ENCODE measurements at regions not wholly inside any gene's neighbourhood (a gene's known extent, or its start where the extent isn't known, plus 50 kb on each side); places are given as distances from the start of the nearest gene placed in this dataset.

DNA sequence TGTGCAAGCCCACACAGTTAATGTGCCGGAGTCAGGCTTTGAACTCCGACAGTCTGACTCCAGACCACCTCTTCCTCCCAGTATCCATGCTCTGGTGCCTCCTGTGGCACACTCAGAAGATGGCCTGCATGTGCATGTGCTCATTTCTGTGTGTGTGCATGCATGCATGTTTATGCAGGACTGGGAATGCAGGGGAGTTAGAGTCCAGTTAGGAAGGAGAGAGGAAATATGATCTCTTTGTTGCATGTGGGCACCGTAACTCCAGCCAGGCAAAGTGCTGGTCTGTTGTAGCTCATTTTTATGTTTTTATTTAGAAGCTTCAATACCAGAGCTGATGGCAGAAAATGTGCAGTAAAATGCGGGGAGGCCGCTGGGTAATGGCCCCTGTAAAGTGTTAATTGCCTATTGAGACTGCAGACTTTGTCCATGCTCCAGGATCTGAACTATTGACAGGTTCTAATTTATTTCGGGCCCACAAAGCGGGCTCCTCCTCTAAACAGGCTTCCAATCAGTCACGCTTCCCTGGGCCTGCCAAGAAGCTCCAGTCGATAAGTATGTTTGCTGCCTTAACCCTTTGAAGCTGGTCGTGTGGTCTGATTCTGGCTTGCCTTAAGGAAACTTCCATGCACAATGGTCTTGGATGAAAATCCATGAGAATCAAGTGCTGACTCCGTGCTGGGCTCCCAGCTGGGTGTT lies 248.3 kb downstream of the DHX35 start:
- H3K4me1 ChIP-seq = peaks cover 8% of the 10 kb centered on the region
- WGBS, 2 donors = 49 to 53% methylated on average over 11 of the region's 11 CpGs
- no peak overlapping the region for H3K4me3 ChIP-seq
- no peaks in the 10 kb centered on the region for H3K36me3 ChIP-seq (replicated peaks in 1 of 2; ENCODE audit: insufficient read depth in 1 of 2, low read depth in 2 of 2)
- intact Hi-C loops (cut with DNase I) = no loop called here
- ATAC-seq (no peak), DNase-seq (no peak)
- H3K27me3 ChIP-seq = no peaks in the 10 kb centered on the region
- no peak overlapping the region for H3K27ac ChIP-seq
- TF ChIP-seq, protein P1, sequence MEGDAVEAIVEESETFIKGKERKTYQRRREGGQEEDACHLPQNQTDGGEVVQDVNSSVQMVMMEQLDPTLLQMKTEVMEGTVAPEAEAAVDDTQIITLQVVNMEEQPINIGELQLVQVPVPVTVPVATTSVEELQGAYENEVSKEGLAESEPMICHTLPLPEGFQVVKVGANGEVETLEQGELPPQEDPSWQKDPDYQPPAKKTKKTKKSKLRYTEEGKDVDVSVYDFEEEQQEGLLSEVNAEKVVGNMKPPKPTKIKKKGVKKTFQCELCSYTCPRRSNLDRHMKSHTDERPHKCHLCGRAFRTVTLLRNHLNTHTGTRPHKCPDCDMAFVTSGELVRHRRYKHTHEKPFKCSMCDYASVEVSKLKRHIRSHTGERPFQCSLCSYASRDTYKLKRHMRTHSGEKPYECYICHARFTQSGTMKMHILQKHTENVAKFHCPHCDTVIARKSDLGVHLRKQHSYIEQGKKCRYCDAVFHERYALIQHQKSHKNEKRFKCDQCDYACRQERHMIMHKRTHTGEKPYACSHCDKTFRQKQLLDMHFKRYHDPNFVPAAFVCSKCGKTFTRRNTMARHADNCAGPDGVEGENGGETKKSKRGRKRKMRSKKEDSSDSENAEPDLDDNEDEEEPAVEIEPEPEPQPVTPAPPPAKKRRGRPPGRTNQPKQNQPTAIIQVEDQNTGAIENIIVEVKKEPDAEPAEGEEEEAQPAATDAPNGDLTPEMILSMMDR (IDR thresholded peaks at IDR 0.05) = no peak
- no peak for TF ChIP-seq POLR2A (IDR thresholded peaks at IDR 0.05)
- no peaks in the 10 kb centered on the region for H3K9me3 ChIP-seq

DNA sequence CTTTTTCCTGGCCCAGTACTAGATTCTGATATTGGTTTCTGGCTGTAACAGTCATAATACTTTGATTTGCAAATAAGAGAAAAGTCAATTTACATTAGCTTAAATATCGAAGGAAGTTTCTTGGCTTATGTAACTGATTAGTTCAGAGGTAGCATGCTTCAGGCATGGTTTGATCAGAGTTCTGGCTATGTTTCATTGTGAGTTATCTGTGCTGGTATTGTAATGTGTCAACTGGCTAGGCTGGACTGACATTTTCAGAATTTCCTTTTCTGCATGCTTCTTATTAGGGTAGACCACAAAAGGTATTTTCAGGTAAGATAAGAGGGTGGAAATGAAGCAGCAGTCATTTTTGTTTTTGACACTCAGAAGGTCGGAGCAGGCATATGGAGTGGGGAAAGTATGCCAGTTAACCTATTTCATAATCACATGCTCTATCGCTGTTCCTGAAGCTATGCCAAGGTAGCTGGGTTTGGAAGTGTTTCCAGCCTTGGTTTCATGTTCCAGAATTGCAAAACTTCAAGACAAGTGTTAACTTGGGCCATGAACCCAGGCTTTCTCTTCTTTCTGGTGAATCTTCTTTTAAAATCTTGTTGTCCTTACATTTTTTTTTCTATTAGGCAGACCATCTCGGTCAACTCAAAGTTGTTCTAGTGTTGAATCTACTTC lies 244.9 kb downstream of the DHX35 start:
- WGBS, 2 donors = 32 to 34% methylated on average over 4 of the region's 4 CpGs
- Histone ChIP-seq H3K9me3 (peaks cover 0 to 2% (median 0%) of the 10 kb centered on the region in 3 donors), H3K4me1 (peaks cover 8% of the 10 kb centered on the region), H3K27ac (no peak overlapping the region), H3K27me3 (no peaks in the 10 kb centered on the region), H3K4me3 (no peak overlapping the region), H3K36me3 (replicated peaks in 1 of 2; ENCODE audit: insufficient read depth in 1 of 2, low read depth in 2 of 2) (no peaks in the 10 kb centered on the region)
- ATAC-seq = no peak
- peak; percentile 17 to 40 (median 34) for DNase-seq
- intact Hi-C loops (cut with DNase I) = no loop called here
- TF ChIP-seq, protein P1 (IDR thresholded peaks at IDR 0.05) = no peak
- TF ChIP-seq POLR2A (IDR thresholded peaks at IDR 0.05) = no peak

- Histone ChIP-seq H3K4me1 (no peaks in the 10 kb centered on the region), H3K27me3 (no peaks in the 10 kb centered on the region), H3K27ac (no peak overlapping the region), H3K9me3 (no peaks in the 10 kb centered on the region), H3K4me3 (no peak overlapping the region), H3K36me3 (replicated peaks in 1 of 2; ENCODE audit: insufficient read depth in 1 of 2, low read depth in 2 of 2) (no peaks in the 10 kb centered on the region)
- WGBS, 2 donors = 32 to 43% methylated on average over 8 of the region's 8 CpGs
- intact Hi-C loops (cut with DNase I) = no loop called here
- no peak for ATAC-seq
- DNase-seq = peak in 1 of 4 donors; percentile 5
- TF ChIP-seq POLR2A (IDR thresholded peaks at IDR 0.05) = no peak
- TF ChIP-seq, protein P1 (IDR thresholded peaks at IDR 0.05) = no peak
These were observed 233.5 kb downstream of the DHX35 start for GRCh38 chr20:39195582-39196021.

DNA sequence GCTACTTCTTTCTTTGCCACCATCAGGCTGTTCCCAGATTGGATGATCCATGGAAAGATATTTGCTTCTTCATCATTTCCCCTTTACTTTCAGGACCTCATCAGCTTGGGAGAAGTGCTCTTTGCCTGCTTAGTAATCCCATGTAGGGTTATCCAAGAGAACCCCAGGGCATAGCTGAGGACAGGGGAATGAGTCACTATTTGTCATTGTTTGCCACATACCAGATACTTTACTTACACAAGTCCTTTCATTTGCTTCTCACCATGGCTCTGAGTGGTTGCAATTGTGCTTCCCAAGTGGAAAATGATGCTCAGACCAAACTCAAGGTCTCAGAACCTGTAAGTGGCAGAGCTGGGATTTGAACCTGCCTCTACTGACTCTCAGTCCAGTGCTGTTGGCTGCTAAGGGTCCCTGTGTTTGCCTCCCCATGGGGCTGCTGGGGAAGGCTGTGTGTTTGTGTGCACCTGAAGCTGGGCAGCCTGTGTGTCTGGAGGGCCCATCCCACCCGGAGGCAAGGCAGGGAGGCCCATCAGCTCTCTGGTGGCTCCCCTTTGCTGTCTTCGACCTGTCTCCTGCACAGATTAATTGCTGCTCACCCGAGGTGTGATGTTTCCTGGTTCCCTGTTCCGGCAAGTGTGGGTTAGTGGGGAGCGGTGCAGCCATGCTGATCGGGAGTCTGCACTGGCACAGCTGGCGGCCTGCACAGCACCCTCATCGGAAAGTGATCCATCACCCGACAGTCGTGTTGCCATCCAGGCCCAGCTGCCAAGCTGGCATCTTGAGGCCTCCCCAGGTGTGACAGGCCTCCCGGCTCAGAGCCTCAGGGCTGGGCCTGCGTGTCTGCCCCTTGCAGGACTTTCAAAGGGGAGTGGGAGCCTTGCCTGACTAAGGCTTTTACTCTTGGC lies 228.8 kb downstream of the DHX35 start:
- H3K4me3 ChIP-seq = no peak overlapping the region
- peak in 3 of 4 donors; percentile 22 to 41 (median 24) for DNase-seq
- 50 to 68% methylated on average over 3 to 12 of the region's 12 CpGs for WGBS, 2 donors
- no peaks in the 10 kb centered on the region for H3K4me1 ChIP-seq
- no peaks in the 10 kb centered on the region for H3K36me3 ChIP-seq (replicated peaks in 1 of 2; ENCODE audit: insufficient read depth in 1 of 2, low read depth in 2 of 2)
- ATAC-seq = peak; percentile 15
- no peak for TF ChIP-seq POLR2A (IDR thresholded peaks at IDR 0.05)
- TF ChIP-seq, protein P1 (IDR thresholded peaks at IDR 0.05) = no peak
- no peaks in the 10 kb centered on the region for H3K9me3 ChIP-seq
- intact Hi-C loops (cut with DNase I) = no loop called here
- H3K27ac ChIP-seq = no peak overlapping the region
- H3K27me3 ChIP-seq = no peaks in the 10 kb centered on the region

All from body of pancreas (tissue), 4 donors.